ENCODE measurements at regions not wholly inside any gene's neighbourhood (a gene's known extent, or its start where the extent isn't known, plus 50 kb on each side); places are given as distances from the start of the nearest gene placed in this dataset.

GRCh38 chr2:144165599-144166250 is 354.2 kb downstream of the ZEB2 start:
- TF ChIP-seq CTCF (IDR thresholded peaks at IDR 0.05) (no peak), EZH2 (IDR thresholded peaks at IDR 0.05; ENCODE audit: borderline replicate concordance, insufficient read depth, low read depth, low read length, poor library complexity, severe bottlenecking) (no peak)
